SK-N-MC (cell line): ENCODE measurements at regions not wholly inside any gene's neighbourhood (a gene's known extent, or its start where the extent isn't known, plus 50 kb on each side); places are given as distances from the start of the nearest gene placed in this dataset.

ENCODE experiments used
- DNase-seq: peaks from one replicate; pipeline ENCODE4 v3.0.0-alpha.2; 2011; ENCODE audit warnings: low read depth, low spot score
- H3K27ac ChIP-seq: fragments of 200-600 bp; sonication (generic); 2 replicates; pipeline ENCODE4 v1.5.1; 2016; ENCODE audit warnings: mixed run types
- H3K36me3 ChIP-seq: fragments of 200-600 bp; sonication (generic); 2 replicates; pipeline ENCODE4 v1.6.1; 2017; ENCODE audit warnings: antibody characterized with exemption, low read length, mixed read lengths; ENCODE audit not compliant: insufficient read depth
- H3K4me3 ChIP-seq: fragments of 200-600 bp; sonication (generic); 2 replicates; pipeline ENCODE4 v1.5.1; 2016
- H3K9ac ChIP-seq: fragments of 200-600 bp; sonication (generic); 2 replicates; pipeline ENCODE4 v1.8.0; 2017; ENCODE audit warnings: mixed run types, mixed read lengths; ENCODE audit not compliant: insufficient read length
- H3K9me3 ChIP-seq: fragments of 200-600 bp; sonication (generic); 2 replicates; pipeline ENCODE4 v1.6.1; 2017; ENCODE audit warnings: low read depth, mild to moderate bottlenecking, antibody characterized with exemption, low read length, moderate library complexity, mixed read lengths
- EZH2 ChIP-seq: fragments of 200-600 bp; sonication (generic); IDR thresholded peaks from one replicate; pipeline ENCODE4 v1.6.1; 2017; ENCODE audit warnings: antibody characterized with exemption
- FOXP2 ChIP-seq: optimal IDR thresholded peaks from 2 replicates; pipeline ENCODE3; 2011; ENCODE audit warnings: mild to moderate bottlenecking, moderate library complexity; ENCODE audit not compliant: insufficient read depth; ENCODE audit errors: extremely low read length, control extremely low read depth
- POLR2AphosphoS5 ChIP-seq: IDR thresholded peaks from 2 replicates; pipeline ENCODE4 v1.6.1; 2012; ENCODE audit warnings: mild to moderate bottlenecking, low read depth, low read length, borderline replicate concordance

- Histone ChIP-seq H3K36me3 (no peaks in the 10 kb centered on the region), H3K9ac (no peak overlapping the region), H3K9me3 (no peaks in the 10 kb centered on the region), H3K27ac (no peak overlapping the region), H3K4me3 (no peak overlapping the region)
- DNase-seq, result no peak
- TF ChIP-seq FOXP2, result no peak
- no peak for TF ChIP-seq EZH2
- no peak for TF ChIP-seq POLR2AphosphoS5
Measured at GRCh38 chr2:239609607-239610310, 208.9 kb upstream of the HDAC4 start.

GRCh38 chr2:239609162-239609561 is 208.3 kb upstream of the HDAC4 start:
- no peaks in the 10 kb centered on the region for H3K36me3 ChIP-seq
- H3K4me3 ChIP-seq, result no peak overlapping the region
- DNase-seq, result no peak
- no peak for TF ChIP-seq EZH2
- H3K9me3 ChIP-seq, result no peaks in the 10 kb centered on the region
- H3K9ac ChIP-seq, result no peak overlapping the region
- H3K27ac ChIP-seq, result no peak overlapping the region

- H3K9ac ChIP-seq, result no peak overlapping the region
- H3K4me3 ChIP-seq, result no peak overlapping the region
- H3K9me3 ChIP-seq, result no peaks in the 10 kb centered on the region
- no peak for DNase-seq
- H3K27ac ChIP-seq, result no peak overlapping the region
- H3K36me3 ChIP-seq, result no peaks in the 10 kb centered on the region
- TF ChIP-seq EZH2, result no peak
- TF ChIP-seq FOXP2, result no peak
- no peak for TF ChIP-seq POLR2AphosphoS5
Measured at GRCh38 chr2:239608723-239609122, 207.9 kb upstream of the HDAC4 start.

GRCh38 chr2:239608260-239608659 is 207.4 kb upstream of the HDAC4 start:
- Histone ChIP-seq H3K27ac (no peak overlapping the region), H3K4me3 (no peak overlapping the region), H3K9ac (no peak overlapping the region), H3K9me3 (no peaks in the 10 kb centered on the region), H3K36me3 (no peaks in the 10 kb centered on the region)
- TF ChIP-seq POLR2AphosphoS5, result no peak
- TF ChIP-seq EZH2, result no peak
- no peak for TF ChIP-seq FOXP2
- DNase-seq, result no peak

- H3K27ac ChIP-seq, result no peak overlapping the region
Measured at GRCh38 chr2:239607517-239608191, 206.8 kb upstream of the HDAC4 start.

GRCh38 chr2:239606741-239607516 is 206.1 kb upstream of the HDAC4 start:
- TF ChIP-seq FOXP2 (no peak), EZH2 (no peak), POLR2AphosphoS5 (no peak)
- DNase-seq, result no peak
- Histone ChIP-seq H3K9me3 (no peaks in the 10 kb centered on the region), H3K9ac (no peak overlapping the region), H3K4me3 (no peak overlapping the region), H3K27ac (no peak overlapping the region), H3K36me3 (no peaks in the 10 kb centered on the region)

More at GRCh38 chr2:239607517-239608191, 206.8 kb upstream of the HDAC4 start:
- no peak for DNase-seq
- H3K9ac ChIP-seq, result no peak overlapping the region
- H3K36me3 ChIP-seq, result no peaks in the 10 kb centered on the region
- no peak overlapping the region for H3K4me3 ChIP-seq
- no peak for TF ChIP-seq POLR2AphosphoS5
- TF ChIP-seq EZH2, result no peak
- H3K9me3 ChIP-seq, result no peaks in the 10 kb centered on the region

- TF ChIP-seq EZH2, result no peak
- TF ChIP-seq FOXP2, result no peak
- TF ChIP-seq POLR2AphosphoS5, result no peak
- no peak overlapping the region for H3K9ac ChIP-seq
- no peaks in the 10 kb centered on the region for H3K9me3 ChIP-seq
- no peak for DNase-seq
- no peaks in the 10 kb centered on the region for H3K36me3 ChIP-seq
- H3K27ac ChIP-seq, result no peak overlapping the region
- no peak overlapping the region for H3K4me3 ChIP-seq
Measured at GRCh38 chr2:239605976-239606375, 205.2 kb upstream of the HDAC4 start.

GRCh38 chr2:239605409-239605808 is 204.6 kb upstream of the HDAC4 start:
- H3K36me3 ChIP-seq, result no peaks in the 10 kb centered on the region
- H3K27ac ChIP-seq, result no peak overlapping the region
- no peaks in the 10 kb centered on the region for H3K9me3 ChIP-seq
- TF ChIP-seq POLR2AphosphoS5 (no peak), EZH2 (no peak), FOXP2 (no peak)
- no peak overlapping the region for H3K4me3 ChIP-seq
- H3K9ac ChIP-seq, result no peak overlapping the region
- DNase-seq, result no peak

GRCh38 chr2:239604861-239605260 is 204.0 kb upstream of the HDAC4 start:
- no peak for DNase-seq
- no peak for TF ChIP-seq EZH2
- TF ChIP-seq FOXP2, result no peak
- no peak for TF ChIP-seq POLR2AphosphoS5
- no peaks in the 10 kb centered on the region for H3K9me3 ChIP-seq
- H3K4me3 ChIP-seq, result no peak overlapping the region
- H3K27ac ChIP-seq, result no peak overlapping the region
- H3K36me3 ChIP-seq, result no peaks in the 10 kb centered on the region
- no peak overlapping the region for H3K9ac ChIP-seq
